ENCODE measurements at regions not wholly inside any gene's neighbourhood (a gene's known extent, or its start where the extent isn't known, plus 50 kb on each side); places are given as distances from the start of the nearest gene placed in this dataset.

DNA sequence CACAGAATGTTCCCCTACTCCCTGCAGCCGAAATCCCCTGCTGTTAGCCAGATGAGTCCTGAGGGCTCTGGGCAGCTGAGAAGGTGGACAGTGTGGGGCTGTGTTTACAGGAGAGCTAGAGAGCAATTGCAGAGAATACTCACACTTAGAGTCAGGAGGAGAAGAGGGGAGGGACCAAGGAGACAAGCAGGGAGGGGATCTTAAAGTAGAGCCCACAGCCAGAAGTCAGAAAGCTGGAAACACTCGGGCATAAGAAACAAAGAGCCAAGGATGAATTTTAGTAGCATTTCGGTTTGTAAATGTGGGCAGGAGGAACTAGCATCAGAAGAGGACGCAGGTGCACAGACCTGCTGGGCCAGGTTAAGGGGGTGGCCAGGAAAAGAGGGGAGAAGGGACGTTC is 1435.9 kb downstream of the BRD1 start:
- H3K27ac ChIP-seq (ENCODE audit: low read length): no peak overlapping the region
- no peaks in the 10 kb centered on the region for H3K36me3 ChIP-seq (ENCODE audit: insufficient read depth, low read depth, low read length)
- H3K27me3 ChIP-seq (ENCODE audit: insufficient read depth, low read length): no peaks in the 10 kb centered on the region
- no peak overlapping the region for H3K4me3 ChIP-seq (ENCODE audit: low read length)
- no peak overlapping the region for H3K9ac ChIP-seq (ENCODE audit: low read depth, low read length)
- no peaks in the 10 kb centered on the region for H3K4me1 ChIP-seq (ENCODE audit: insufficient read depth, low read length)
- no peaks in the 10 kb centered on the region for H3K9me3 ChIP-seq (ENCODE audit: insufficient read depth, low read depth, low read length)

DNA sequence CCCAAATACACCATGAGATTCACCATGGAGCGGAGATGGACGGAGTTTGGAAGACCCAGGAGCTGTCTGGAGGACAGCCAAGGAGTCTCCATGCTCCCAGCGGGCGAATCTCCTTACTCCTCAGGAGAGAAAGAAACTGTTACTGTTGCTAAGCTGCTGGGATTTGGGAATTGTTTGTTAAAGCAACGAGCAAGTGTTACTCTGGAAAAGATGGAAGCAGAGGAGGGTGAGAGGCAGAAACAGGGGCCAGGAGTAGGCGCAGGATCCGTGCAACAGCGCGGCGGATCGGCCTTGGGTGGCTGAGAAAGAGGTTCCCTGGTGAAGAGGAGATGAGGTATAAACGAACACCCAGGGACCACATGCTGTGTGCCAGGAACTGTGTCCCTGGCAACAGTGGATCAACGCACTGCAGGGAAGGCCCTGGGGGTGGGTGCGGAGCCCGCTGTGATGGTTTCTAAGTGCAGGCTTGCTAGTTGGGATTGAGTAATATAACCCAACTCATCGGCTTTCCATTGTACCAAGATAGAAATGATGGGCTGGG is 1436.4 kb downstream of the BRD1 start:
- Histone ChIP-seq H3K27ac (ENCODE audit: low read length) (no peak overlapping the region), H3K9me3 (ENCODE audit: insufficient read depth, low read depth, low read length) (no peaks in the 10 kb centered on the region), H3K9ac (ENCODE audit: low read depth, low read length) (no peak overlapping the region), H3K4me1 (ENCODE audit: insufficient read depth, low read length) (no peaks in the 10 kb centered on the region), H3K4me3 (ENCODE audit: low read length) (no peak overlapping the region), H3K36me3 (ENCODE audit: insufficient read depth, low read depth, low read length) (no peaks in the 10 kb centered on the region), H3K27me3 (ENCODE audit: insufficient read depth, low read length) (no peaks in the 10 kb centered on the region)

DNA sequence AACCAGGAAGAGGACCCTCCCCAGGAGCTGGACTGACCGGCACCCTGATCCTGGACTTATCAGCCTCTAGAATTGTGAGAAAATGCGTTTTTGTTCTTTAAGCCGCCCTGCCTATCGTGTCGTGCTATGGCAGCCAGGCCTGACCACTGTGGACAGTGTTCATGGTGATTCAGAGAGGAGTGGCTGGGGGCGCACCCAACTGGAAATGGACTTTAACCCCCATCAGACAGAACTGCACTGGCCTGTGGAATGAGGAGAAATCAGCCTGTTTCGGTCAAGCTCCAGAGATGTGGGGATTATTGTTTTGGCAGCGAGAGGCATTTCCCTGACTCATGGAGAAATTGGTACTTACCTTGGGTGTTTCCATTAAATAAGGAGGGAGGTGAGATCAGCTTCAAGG is 1437.8 kb downstream of the BRD1 start:
- Histone ChIP-seq H3K4me1 (ENCODE audit: insufficient read depth, low read length) (no peaks in the 10 kb centered on the region), H3K27me3 (ENCODE audit: insufficient read depth, low read length) (no peaks in the 10 kb centered on the region), H3K9me3 (ENCODE audit: insufficient read depth, low read depth, low read length) (peaks cover 6% of the 10 kb centered on the region), H3K4me3 (ENCODE audit: low read length) (no peak overlapping the region), H3K36me3 (ENCODE audit: insufficient read depth, low read depth, low read length) (no peaks in the 10 kb centered on the region), H3K9ac (ENCODE audit: low read depth, low read length) (no peak overlapping the region), H3K27ac (ENCODE audit: low read length) (no peak overlapping the region)

DNA sequence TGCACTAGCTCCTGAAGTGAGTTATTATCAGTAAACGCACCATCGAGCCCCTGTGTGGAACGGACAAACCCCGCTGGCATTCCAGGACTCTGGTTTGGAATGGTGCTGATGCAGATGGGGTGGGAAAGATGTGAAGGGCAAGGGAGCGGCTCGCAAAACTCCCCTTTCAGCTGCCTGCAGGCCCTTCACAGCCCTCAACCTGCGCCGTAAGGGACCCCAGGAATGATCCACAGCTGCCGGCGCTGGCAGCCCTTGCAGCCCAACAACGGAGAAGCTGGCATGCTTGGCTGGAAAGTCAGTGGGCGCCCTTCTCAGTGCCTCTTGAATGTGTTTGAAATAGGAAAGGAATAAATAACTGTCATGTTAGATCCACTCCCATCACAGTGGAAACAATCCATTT is 1445.5 kb downstream of the BRD1 start:
- Histone ChIP-seq H3K27me3 (ENCODE audit: insufficient read depth, low read length) (peaks cover 9% of the 10 kb centered on the region), H3K9me3 (ENCODE audit: insufficient read depth, low read depth, low read length) (peaks cover 9% of the 10 kb centered on the region), H3K9ac (ENCODE audit: low read depth, low read length) (no peak overlapping the region), H3K27ac (ENCODE audit: low read length) (no peak overlapping the region), H3K4me3 (ENCODE audit: low read length) (no peak overlapping the region), H3K4me1 (ENCODE audit: insufficient read depth, low read length) (no peaks in the 10 kb centered on the region), H3K36me3 (ENCODE audit: insufficient read depth, low read depth, low read length) (no peaks in the 10 kb centered on the region)

DNA sequence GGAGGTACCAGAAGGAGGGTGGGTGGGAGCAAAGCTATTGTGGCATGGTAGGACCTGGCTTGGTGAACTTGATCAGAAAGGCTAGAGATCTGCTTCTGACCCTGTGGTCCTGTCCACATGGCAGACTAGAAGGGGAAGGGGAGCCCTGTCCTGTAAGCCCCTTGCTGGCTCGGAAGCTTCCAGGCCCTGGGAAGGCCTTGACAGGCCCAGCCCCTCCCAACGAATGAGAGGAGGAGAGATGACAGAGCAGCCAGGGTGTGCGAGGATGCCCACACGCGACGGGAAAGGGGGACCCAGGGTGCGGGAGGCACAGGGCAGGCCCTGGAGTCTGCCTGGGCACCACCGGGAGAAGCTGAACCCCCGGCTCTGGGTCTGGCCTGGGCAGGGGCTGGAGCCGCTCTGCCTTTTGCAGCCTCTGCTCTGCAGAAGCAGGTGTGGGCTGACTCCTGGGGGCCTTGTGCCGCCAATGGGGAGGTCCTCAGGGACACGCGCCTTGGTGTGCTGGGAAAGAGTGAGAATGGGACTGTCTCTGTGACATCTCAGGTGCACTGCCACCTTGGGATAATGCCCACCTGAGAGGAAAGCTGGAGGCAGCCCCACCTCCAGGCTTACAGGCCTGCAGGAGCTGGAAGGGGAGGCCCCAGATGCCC is 1447.5 kb downstream of the BRD1 start:
- Histone ChIP-seq H3K36me3 (ENCODE audit: insufficient read depth, low read depth, low read length) (no peaks in the 10 kb centered on the region), H3K27me3 (ENCODE audit: insufficient read depth, low read length) (peaks cover 18% of the 10 kb centered on the region), H3K27ac (ENCODE audit: low read length) (no peak overlapping the region), H3K9ac (ENCODE audit: low read depth, low read length) (no peak overlapping the region), H3K4me1 (ENCODE audit: insufficient read depth, low read length) (peaks cover 13% of the 10 kb centered on the region; the same call in 1 of the 2 replicates), H3K4me3 (ENCODE audit: low read length) (no peak overlapping the region), H3K9me3 (ENCODE audit: insufficient read depth, low read depth, low read length) (peaks cover 3% of the 10 kb centered on the region; the same call in 1 of the 2 replicates)

DNA sequence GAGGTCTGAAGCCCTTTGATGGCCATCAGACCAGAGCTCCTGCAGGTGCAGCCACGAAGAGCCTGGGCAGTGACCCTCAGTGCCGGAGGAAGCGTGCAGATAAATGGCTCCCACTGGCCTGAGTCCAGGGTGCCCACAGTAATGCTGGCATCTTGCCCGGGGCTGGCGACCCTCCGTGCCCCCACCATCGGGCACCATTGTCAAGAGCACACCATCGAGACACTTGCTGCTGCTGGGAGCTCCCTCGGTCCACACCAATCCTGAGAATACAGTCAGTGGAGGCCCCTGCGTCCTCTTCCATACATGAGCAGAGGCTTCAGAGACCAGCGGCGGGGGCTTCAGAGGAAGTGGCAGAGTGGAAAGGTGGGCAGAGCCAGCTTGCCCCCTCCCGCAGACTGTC is 1448.3 kb downstream of the BRD1 start:
- Histone ChIP-seq H3K9ac (ENCODE audit: low read depth, low read length) (no peak overlapping the region), H3K4me1 (ENCODE audit: insufficient read depth, low read length) (peaks cover 13% of the 10 kb centered on the region; the same call in 1 of the 2 replicates), H3K9me3 (ENCODE audit: insufficient read depth, low read depth, low read length) (no peaks in the 10 kb centered on the region; the same call in 1 of the 2 replicates), H3K4me3 (ENCODE audit: low read length) (no peak overlapping the region), H3K36me3 (ENCODE audit: insufficient read depth, low read depth, low read length) (no peaks in the 10 kb centered on the region), H3K27me3 (ENCODE audit: insufficient read depth, low read length) (peaks cover 18% of the 10 kb centered on the region), H3K27ac (ENCODE audit: low read length) (no peak overlapping the region)

DNA sequence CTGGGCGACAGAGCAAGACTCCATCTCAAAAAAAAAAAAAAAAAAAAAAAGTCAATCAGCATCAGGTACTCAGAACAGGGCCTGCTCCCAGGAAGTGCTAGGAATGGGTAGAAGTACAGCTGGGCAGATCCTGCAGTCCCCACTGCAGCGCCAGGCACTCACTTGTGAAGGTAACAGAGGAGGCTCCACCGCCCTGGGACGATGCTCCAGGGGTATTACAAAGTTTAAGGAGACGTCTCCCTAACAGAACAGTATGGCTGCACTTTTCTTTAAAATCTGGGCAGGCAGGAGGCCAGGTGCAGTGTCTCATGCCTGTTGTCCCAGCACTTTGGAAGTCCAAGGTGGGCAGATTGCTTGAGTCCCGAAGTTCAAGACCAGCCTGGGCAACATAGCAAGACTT is 1449.0 kb downstream of the BRD1 start:
- no peak overlapping the region for H3K27ac ChIP-seq (ENCODE audit: low read length)
- no peak overlapping the region for H3K4me3 ChIP-seq (ENCODE audit: low read length)
- H3K36me3 ChIP-seq (ENCODE audit: insufficient read depth, low read depth, low read length): no peaks in the 10 kb centered on the region
- H3K9ac ChIP-seq (ENCODE audit: low read depth, low read length): no peak overlapping the region
- H3K27me3 ChIP-seq (ENCODE audit: insufficient read depth, low read length): peaks cover 18% of the 10 kb centered on the region
- no peaks in the 10 kb centered on the region; the same call in 1 of the 2 replicates for H3K9me3 ChIP-seq (ENCODE audit: insufficient read depth, low read depth, low read length)
- H3K4me1 ChIP-seq (ENCODE audit: insufficient read depth, low read length): peaks cover 13% of the 10 kb centered on the region; the same call in 1 of the 2 replicates

DNA sequence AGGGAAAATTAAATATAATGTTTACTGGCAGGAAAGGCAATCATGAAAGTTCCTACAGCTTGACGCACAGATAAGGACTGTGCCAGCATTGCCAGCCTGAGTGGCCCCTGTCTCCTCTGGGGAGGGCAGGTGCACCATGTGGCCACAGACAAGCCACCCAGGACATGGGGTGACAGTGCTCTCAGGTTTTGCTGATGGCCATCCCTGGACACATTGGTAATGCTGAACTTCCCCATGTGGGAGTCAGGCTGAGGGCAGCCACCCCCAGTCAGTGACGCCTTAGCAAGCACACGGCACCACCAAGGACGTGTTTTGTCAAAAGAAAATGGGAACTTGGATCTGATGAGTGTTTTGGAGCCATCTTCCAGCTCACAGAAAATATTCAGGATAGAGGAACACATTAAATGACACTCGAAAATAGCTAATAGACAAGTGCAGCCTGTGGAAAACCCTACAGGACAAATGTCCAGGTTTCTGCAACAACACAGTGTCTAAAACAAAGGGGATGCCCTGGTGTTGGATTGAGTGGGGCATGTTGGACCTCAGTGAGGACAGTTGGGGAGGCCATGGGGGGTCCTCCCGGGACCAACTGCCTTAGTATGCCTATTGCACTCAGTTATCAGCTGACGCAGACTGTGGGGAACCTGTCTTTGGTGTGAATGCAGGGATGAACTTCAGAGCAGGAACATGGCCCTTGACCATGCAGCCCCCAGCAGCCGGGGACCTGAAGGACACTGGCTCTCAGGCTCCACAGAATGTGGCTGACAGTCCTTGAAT is 1450.5 kb downstream of the BRD1 start:
- Histone ChIP-seq H3K27ac (ENCODE audit: low read length) (no peak overlapping the region), H3K4me1 (ENCODE audit: insufficient read depth, low read length) (peaks cover 15% of the 10 kb centered on the region; the same call in 1 of the 2 replicates), H3K27me3 (ENCODE audit: insufficient read depth, low read length) (peaks cover 18% of the 10 kb centered on the region), H3K9ac (ENCODE audit: low read depth, low read length) (no peak overlapping the region), H3K36me3 (ENCODE audit: insufficient read depth, low read depth, low read length) (no peaks in the 10 kb centered on the region), H3K9me3 (ENCODE audit: insufficient read depth, low read depth, low read length) (no peaks in the 10 kb centered on the region; the same call in 1 of the 2 replicates), H3K4me3 (ENCODE audit: low read length) (no peak overlapping the region)

DNA sequence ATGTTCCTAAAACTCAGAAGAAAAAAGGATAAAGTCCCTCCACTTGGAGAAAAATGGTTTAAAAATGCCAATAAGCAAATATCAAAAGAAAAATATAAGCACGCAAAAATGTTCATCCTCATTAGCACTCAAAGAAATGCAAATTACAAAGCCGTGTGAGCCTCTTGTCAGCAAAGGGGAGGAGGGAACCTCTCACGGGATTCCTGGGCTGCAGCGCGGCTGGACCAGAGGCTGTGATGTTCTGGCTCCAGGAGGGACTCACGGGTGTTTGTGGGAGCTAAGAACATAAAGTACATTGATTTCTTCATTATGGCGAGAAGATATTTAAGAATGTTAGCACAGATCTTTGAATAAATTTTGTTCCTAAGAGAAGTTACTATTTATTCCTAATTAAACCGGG is 1451.2 kb downstream of the BRD1 start:
- no peak overlapping the region for H3K27ac ChIP-seq (ENCODE audit: low read length)
- peaks cover 22% of the 10 kb centered on the region for H3K27me3 ChIP-seq (ENCODE audit: insufficient read depth, low read length)
- no peak overlapping the region for H3K9ac ChIP-seq (ENCODE audit: low read depth, low read length)
- H3K9me3 ChIP-seq (ENCODE audit: insufficient read depth, low read depth, low read length): no peaks in the 10 kb centered on the region
- no peaks in the 10 kb centered on the region for H3K36me3 ChIP-seq (ENCODE audit: insufficient read depth, low read depth, low read length)
- H3K4me3 ChIP-seq (ENCODE audit: low read length): no peak overlapping the region
- peaks cover 19% of the 10 kb centered on the region; the same call in 1 of the 2 replicates for H3K4me1 ChIP-seq (ENCODE audit: insufficient read depth, low read length)

DNA sequence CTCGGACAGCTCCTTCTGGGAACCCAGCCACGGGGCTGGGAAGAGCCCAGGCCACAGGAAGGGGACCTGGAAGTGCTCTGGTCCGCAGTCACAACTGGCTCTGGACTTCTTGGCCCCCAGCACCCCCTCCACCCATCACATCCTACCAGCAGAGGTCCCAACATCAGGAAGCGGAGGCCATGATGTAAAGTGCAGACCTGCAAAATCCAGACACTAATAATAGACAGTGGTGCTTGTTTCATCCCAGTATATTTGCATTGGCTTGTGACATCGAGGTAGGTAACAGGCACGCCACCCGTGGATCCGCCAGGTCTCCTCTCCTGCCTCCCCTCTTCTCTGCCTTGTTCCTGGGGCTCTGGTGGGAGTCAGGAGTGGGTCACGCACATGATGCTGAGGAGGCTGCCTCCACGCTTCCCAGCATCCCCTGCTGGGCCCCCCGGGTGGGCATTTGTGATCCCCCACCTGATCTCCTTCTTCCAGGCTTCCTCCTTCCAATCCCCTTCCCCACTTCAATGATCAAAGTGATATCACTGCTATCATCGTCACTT is 1454.0 kb downstream of the BRD1 start:
- H3K9me3 ChIP-seq (ENCODE audit: insufficient read depth, low read depth, low read length): no peaks in the 10 kb centered on the region

DNA sequence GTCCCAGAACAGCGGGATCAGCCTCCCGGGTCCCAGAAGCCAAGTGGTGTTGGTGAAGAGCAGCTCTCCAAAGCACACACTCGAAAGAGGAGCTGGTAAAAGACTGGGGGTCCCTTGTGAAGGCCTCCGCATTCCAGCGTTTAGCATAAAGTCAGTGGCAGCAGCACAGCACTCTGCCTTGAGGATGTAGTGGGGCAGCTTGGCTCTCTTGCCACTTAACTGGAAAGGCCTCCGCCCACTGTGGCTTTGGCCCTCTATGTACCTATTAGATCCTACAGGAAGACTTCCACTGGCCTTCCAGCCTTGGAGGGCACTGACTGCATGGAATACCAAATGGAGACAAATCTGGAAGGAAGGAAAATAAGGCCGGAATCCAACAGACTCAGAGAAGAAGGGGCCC is 1455.3 kb downstream of the BRD1 start:
- Histone ChIP-seq H3K27me3 (ENCODE audit: insufficient read depth, low read length) (peaks cover 21% of the 10 kb centered on the region), H3K36me3 (ENCODE audit: insufficient read depth, low read depth, low read length) (no peaks in the 10 kb centered on the region), H3K9me3 (ENCODE audit: insufficient read depth, low read depth, low read length) (no peaks in the 10 kb centered on the region), H3K9ac (ENCODE audit: low read depth, low read length) (no peak overlapping the region), H3K4me3 (ENCODE audit: low read length) (no peak overlapping the region), H3K4me1 (ENCODE audit: insufficient read depth, low read length) (peaks cover 31% of the 10 kb centered on the region; the same call in 1 of the 2 replicates), H3K27ac (ENCODE audit: low read length) (no peak overlapping the region)

More for the DNA sequence above, 1454.0 kb downstream of the BRD1 start:
- no peaks in the 10 kb centered on the region for H3K36me3 ChIP-seq (ENCODE audit: insufficient read depth, low read depth, low read length)
- H3K4me3 ChIP-seq (ENCODE audit: low read length): no peak overlapping the region
- no peak overlapping the region for H3K9ac ChIP-seq (ENCODE audit: low read depth, low read length)
- H3K4me1 ChIP-seq (ENCODE audit: insufficient read depth, low read length): peaks cover 31% of the 10 kb centered on the region; the same call in 1 of the 2 replicates
- H3K27ac ChIP-seq (ENCODE audit: low read length): no peak overlapping the region
- H3K27me3 ChIP-seq (ENCODE audit: insufficient read depth, low read length): peaks cover 28% of the 10 kb centered on the region

Measured in iPS-20b (cell line).